Panc1 (cell line): ENCODE measurements at regions not wholly inside any gene's neighbourhood (a gene's known extent, or its start where the extent isn't known, plus 50 kb on each side); places are given as distances from the start of the nearest gene placed in this dataset.

ENCODE experiments used
- POLR2AphosphoS5 ChIP-seq: IDR thresholded peaks from 2 replicates; pipeline ENCODE4 v1.6.1; 2012; ENCODE audit warnings: mild to moderate bottlenecking, low read depth, low read length, moderate library complexity
- TF ChIP-seq, protein P1 (sequence below): fragments of 450-650 bp; IDR thresholded peaks from 2 replicates; pipeline ENCODE4 v1.5.1; 2017; ENCODE audit warnings: mild to moderate bottlenecking

DNA sequence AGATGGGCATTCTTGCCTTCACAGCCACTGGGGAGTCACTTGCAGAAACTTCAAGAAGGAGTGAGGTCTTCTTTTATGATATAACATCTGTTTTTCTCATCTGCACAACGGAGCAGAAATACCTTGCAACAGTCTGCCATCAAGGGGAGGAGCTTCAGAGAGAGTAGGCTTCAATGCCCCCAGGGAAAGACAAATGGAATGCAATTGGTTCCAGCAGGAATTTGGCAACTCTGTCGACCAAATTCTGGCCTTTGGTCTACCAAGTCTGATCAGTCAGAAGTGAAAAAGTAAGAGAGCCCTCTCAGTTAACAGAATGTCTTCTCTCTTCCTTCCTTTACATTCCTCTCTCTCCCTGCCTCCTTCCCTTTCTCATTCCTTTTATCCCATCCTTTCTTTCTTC, 229.3 kb downstream of the IDS start:
- TF ChIP-seq, protein P1, sequence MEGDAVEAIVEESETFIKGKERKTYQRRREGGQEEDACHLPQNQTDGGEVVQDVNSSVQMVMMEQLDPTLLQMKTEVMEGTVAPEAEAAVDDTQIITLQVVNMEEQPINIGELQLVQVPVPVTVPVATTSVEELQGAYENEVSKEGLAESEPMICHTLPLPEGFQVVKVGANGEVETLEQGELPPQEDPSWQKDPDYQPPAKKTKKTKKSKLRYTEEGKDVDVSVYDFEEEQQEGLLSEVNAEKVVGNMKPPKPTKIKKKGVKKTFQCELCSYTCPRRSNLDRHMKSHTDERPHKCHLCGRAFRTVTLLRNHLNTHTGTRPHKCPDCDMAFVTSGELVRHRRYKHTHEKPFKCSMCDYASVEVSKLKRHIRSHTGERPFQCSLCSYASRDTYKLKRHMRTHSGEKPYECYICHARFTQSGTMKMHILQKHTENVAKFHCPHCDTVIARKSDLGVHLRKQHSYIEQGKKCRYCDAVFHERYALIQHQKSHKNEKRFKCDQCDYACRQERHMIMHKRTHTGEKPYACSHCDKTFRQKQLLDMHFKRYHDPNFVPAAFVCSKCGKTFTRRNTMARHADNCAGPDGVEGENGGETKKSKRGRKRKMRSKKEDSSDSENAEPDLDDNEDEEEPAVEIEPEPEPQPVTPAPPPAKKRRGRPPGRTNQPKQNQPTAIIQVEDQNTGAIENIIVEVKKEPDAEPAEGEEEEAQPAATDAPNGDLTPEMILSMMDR: no peak
- TF ChIP-seq POLR2AphosphoS5: no peak
